A549 (cell line): ENCODE measurements at regions not wholly inside any gene's neighbourhood (a gene's known extent, or its start where the extent isn't known, plus 50 kb on each side); places are given as distances from the start of the nearest gene placed in this dataset.

Experiments
- ATAC-seq, 2 experiments: fragments of 200-7000 bp in 1 of 2; fragments of >200 bp in 1 of 2; cut with Nextera tagmentation in 1 of 2; cut with Tn5 transposase in 1 of 2; 3 replicates each; pipeline versions ENCODE4 v1.8.0 to v1.9.1; 2018 to 2020; ENCODE audit warnings: mild to moderate bottlenecking in 1 of 2, moderate library complexity in 1 of 2
- CTCF ChIA-PET: fragments of 300-600 bp; sonication (Branson Sonifier 250); formaldehyde crosslinking; extraction: SDS; loops from one replicate; lab custom pipeline; 2021; ENCODE audit warnings: antibody characterized with exemption, inconsistent platforms; lab: Yijun Ruan, JAX
- POLR2A ChIA-PET: fragments of 350-600 bp; formaldehyde crosslinking; extraction: SDS; loops from one replicate; lab custom pipeline; 2021; ENCODE audit warnings: antibody characterized with exemption, inconsistent platforms; lab: Yijun Ruan, JAX
- DNase-seq, 2 experiments: peaks; one replicate each; pipeline versions ENCODE4 v3.0.0 to v3.0.0-alpha.2; 2011 to 2016; ENCODE audit warnings: low read depth in 1 of 2, low spot score in 1 of 2
- FAIRE-seq: peaks from 2 replicates; lab custom pipeline; 2011; peaks lifted over from hg19 to GRCh38; lab: Jason Lieb, UNC
- H3K27ac ChIP-seq, 2 experiments: fragments of >200 bp; sonication (Bioruptor Twin); formaldehyde crosslinking; 3 replicates each; pipeline ENCODE4 v1.5.1; 2016 to 2017
- H3K4me1 ChIP-seq: fragments of >200 bp; sonication (Bioruptor Twin); formaldehyde crosslinking; 3 replicates; pipeline ENCODE4 v1.6.1; 2016
- H3K4me2 ChIP-seq: fragments of >200 bp; sonication (Bioruptor Twin); formaldehyde crosslinking; 3 replicates; pipeline ENCODE4 v1.6.1; 2016
- H3K4me3 ChIP-seq: fragments of >200 bp; sonication (Bioruptor Twin); formaldehyde crosslinking; 3 replicates; pipeline ENCODE4 v1.5.1; 2016
- H3K9me3 ChIP-seq: fragments of >200 bp; sonication (Bioruptor Twin); formaldehyde crosslinking; 3 replicates; pipeline ENCODE4 v1.6.1; 2016
- BCL3 ChIP-seq: fragments of >200 bp; sonication (Bioruptor Twin); formaldehyde crosslinking; IDR thresholded peaks from 3 replicates; pipeline ENCODE4 v1.6.1; 2016
- BHLHE40 ChIP-seq: IDR thresholded peaks from 2 replicates; pipeline ENCODE4 v1.6.1; 2012; ENCODE audit warnings: low read depth, low read length, inconsistent platforms
- CBX2 ChIP-seq: fragments of 200-600 bp; sonication (generic); IDR thresholded peaks from 2 replicates; pipeline ENCODE4 v1.6.1; 2016; ENCODE audit warnings: low read depth, mild to moderate bottlenecking, borderline replicate concordance
- CTCF ChIP-seq: fragments of >200 bp; sonication (Bioruptor Twin); formaldehyde crosslinking; IDR thresholded peaks from 3 replicates; pipeline ENCODE4 v1.5.1; 2016
- ELK1 ChIP-seq: fragments of 150-350 bp; IDR thresholded peaks from 2 replicates; pipeline ENCODE4 v1.6.1; 2014; ENCODE audit warnings: low read depth, mild to moderate bottlenecking, low read length
- EP300 ChIP-seq, 2 experiments: fragments of >200 bp; sonication (Bioruptor Twin); formaldehyde crosslinking; IDR thresholded peaks; 2 replicates in 1 of 2; 3 replicates in 1 of 2; pipeline ENCODE4 v1.6.1; 2016 to 2017
- GATA3 ChIP-seq: IDR thresholded peaks from 2 replicates; pipeline ENCODE4 v1.6.1; 2012; ENCODE audit warnings: borderline replicate concordance
- HDAC2 ChIP-seq: fragments of 200-600 bp; sonication (generic); IDR thresholded peaks from 2 replicates; pipeline ENCODE4 v1.6.1; 2016
- JUN ChIP-seq, 2 experiments: fragments of >200 bp; sonication (Bioruptor Twin); formaldehyde crosslinking; IDR thresholded peaks; 2 replicates in 1 of 2; 3 replicates in 1 of 2; pipeline ENCODE4 v1.6.1; 2016 to 2017
- JUNB ChIP-seq: fragments of >200 bp; sonication (Bioruptor Twin); formaldehyde crosslinking; IDR thresholded peaks from 2 replicates; pipeline ENCODE4 v1.6.1; 2016
- KDM1A ChIP-seq: fragments of 200-600 bp; sonication (generic); IDR thresholded peaks from 2 replicates; pipeline ENCODE4 v1.6.1; 2016; ENCODE audit warnings: low read depth, mild to moderate bottlenecking
- MYC ChIP-seq: IDR thresholded peaks from 2 replicates; pipeline ENCODE4 v1.6.1; 2012; ENCODE audit warnings: mild to moderate bottlenecking, inconsistent platforms, low read length, improper control_type of control experiment, borderline replicate concordance
- NPAS2 ChIP-seq: fragments of 250-450 bp; sonication (Bioruptor Pico); IDR thresholded peaks from 2 replicates; pipeline ENCODE4 v1.8.0; 2022; ENCODE audit warnings: mild to moderate bottlenecking, moderate library complexity, borderline replicate concordance
- NR3C1 ChIP-seq: fragments of >200 bp; sonication (Bioruptor Twin); formaldehyde crosslinking; IDR thresholded peaks from 3 replicates; pipeline ENCODE4 v1.6.1; 2017
- POLR2A ChIP-seq: IDR thresholded peaks from 2 replicates; pipeline ENCODE4 v1.6.1; 2012; ENCODE audit warnings: mild to moderate bottlenecking, low read length
- RARB ChIP-seq: fragments of 250-450 bp; sonication (Bioruptor Pico); IDR thresholded peaks from 2 replicates; pipeline ENCODE4 v1.8.0; 2021; ENCODE audit warnings: mild to moderate bottlenecking, moderate library complexity
- REST ChIP-seq: fragments of 200-600 bp; sonication (generic); IDR thresholded peaks from 2 replicates; pipeline ENCODE4 v1.6.1; 2016; ENCODE audit warnings: antibody characterized with exemption, mild to moderate bottlenecking, moderate library complexity
- RNF2 ChIP-seq: fragments of 200-600 bp; sonication (generic); IDR thresholded peaks from 2 replicates; pipeline ENCODE4 v1.6.1; 2016; ENCODE audit warnings: low read depth, mild to moderate bottlenecking, antibody characterized with exemption, moderate library complexity, borderline replicate concordance
- SMC3 ChIP-seq: fragments of >200 bp; sonication (Bioruptor Twin); formaldehyde crosslinking; IDR thresholded peaks from 3 replicates; pipeline ENCODE4 v1.6.1; 2018; ENCODE audit warnings: inconsistent platforms
- TP53 ChIP-seq: fragments of 250-450 bp; sonication (Bioruptor Pico); IDR thresholded peaks from 2 replicates; pipeline ENCODE4 v1.5.0; 2021; ENCODE audit warnings: mild to moderate bottlenecking, moderate library complexity
- ZC3H11A ChIP-seq: fragments of 450-650 bp; IDR thresholded peaks from 2 replicates; pipeline ENCODE4 v1.6.1; 2014; ENCODE audit warnings: antibody characterized with exemption, mild to moderate bottlenecking
- ZSCAN20 ChIP-seq: fragments of 250-450 bp; sonication (Bioruptor Pico); IDR thresholded peaks from 2 replicates; pipeline ENCODE4 v1.8.0; 2022; ENCODE audit warnings: mild to moderate bottlenecking, moderate library complexity
- WGBS: methylation state at CpG from one replicate; pipeline ENCODE4 v1.1.6; 2017; ENCODE audit errors: missing lambda C conversion rate; 5-methylcytosine and 5-hydroxymethylcytosine counted together

GRCh38 chr14:71451501-71451900 is 480.7 kb upstream of the RGS6 start:
- no peak overlapping the region for H3K27ac ChIP-seq
- no peaks in the 10 kb centered on the region for H3K9me3 ChIP-seq
- FAIRE-seq (no peak), ATAC-seq (no peak), DNase-seq (no peak)
- WGBS: 74% methylated on average over 3 of the region's 3 CpGs
- POLR2A ChIA-PET: no interaction called here
- H3K4me3 ChIP-seq: no peak overlapping the region
- CTCF ChIA-PET: interaction anchor here (0.7 kb wide), 1 partner anchor 934 kb away, joined by 4 read pairs; no protein-coding TSS in a partner anchor
- H3K4me2 ChIP-seq: no peak overlapping the region
- TF ChIP-seq RARB (CRISPR knock-in tag): no peak
- peaks cover 19% of the 10 kb centered on the region for H3K4me1 ChIP-seq

GRCh38 chr14:71452539-71452938 is 479.7 kb upstream of the RGS6 start:
- ChIA-PET POLR2A (no interaction called here), CTCF (no interaction called here)
- DNase-seq (no peak), FAIRE-seq (no peak), ATAC-seq (no peak)
- 37% methylated on average over 1 of the region's 1 CpG for WGBS
- H3K4me3 ChIP-seq: no peak overlapping the region
- peaks cover 19% of the 10 kb centered on the region for H3K4me1 ChIP-seq
- no peak for TF ChIP-seq CTCF
- TF ChIP-seq ZSCAN20 (CRISPR knock-in tag): no peak
- TF ChIP-seq TP53 (CRISPR knock-in tag): no peak
- TF ChIP-seq ZC3H11A: no peak
- TF ChIP-seq EP300 (IDR thresholded peaks at IDR 0.05): no peak
- TF ChIP-seq REST: no peak
- no peak for TF ChIP-seq SMC3
- TF ChIP-seq CBX2: no peak
- no peak for TF ChIP-seq JUNB
- TF ChIP-seq RARB (CRISPR knock-in tag): no peak
- no peak for TF ChIP-seq HDAC2
- no peak for TF ChIP-seq JUN (IDR thresholded peaks at IDR 0.05)
- H3K27ac ChIP-seq: no peak overlapping the region
- H3K9me3 ChIP-seq: no peaks in the 10 kb centered on the region
- no peak overlapping the region for H3K4me2 ChIP-seq

- 57% methylated on average over 3 of the region's 3 CpGs for WGBS
- POLR2A ChIA-PET: no interaction called here
- no peak overlapping the region for H3K27ac ChIP-seq
Measured at GRCh38 chr14:71452987-71453386, 479.2 kb upstream of the RGS6 start.

More at GRCh38 chr14:71452987-71453386, 479.2 kb upstream of the RGS6 start:
- H3K4me1 ChIP-seq: peaks cover 19% of the 10 kb centered on the region
- ATAC-seq: no peak
- CTCF ChIA-PET: no interaction called here
- no peaks in the 10 kb centered on the region for H3K9me3 ChIP-seq
- no peak overlapping the region for H3K4me3 ChIP-seq
- FAIRE-seq: no peak
- TF ChIP-seq SMC3: no peak
- no peak for TF ChIP-seq MYC
- no peak for TF ChIP-seq ZSCAN20 (CRISPR knock-in tag)
- no peak for TF ChIP-seq NR3C1
- no peak for TF ChIP-seq ZC3H11A
- no peak for TF ChIP-seq GATA3
- no peak for TF ChIP-seq ELK1
- TF ChIP-seq BHLHE40: no peak
- no peak for TF ChIP-seq JUN (IDR thresholded peaks at IDR 0.05)
- no peak for TF ChIP-seq BCL3
- no peak for TF ChIP-seq NPAS2 (CRISPR knock-in tag)
- TF ChIP-seq EP300 (IDR thresholded peaks at IDR 0.05): no peak
- no peak for TF ChIP-seq TP53 (CRISPR knock-in tag)
- no peak for TF ChIP-seq CTCF
- no peak for TF ChIP-seq KDM1A
- no peak for TF ChIP-seq RNF2
- no peak for TF ChIP-seq POLR2A
- TF ChIP-seq JUNB: no peak
- DNase-seq: no peak
- no peak overlapping the region for H3K4me2 ChIP-seq
